ENCODE measurements at regions not wholly inside any gene's neighbourhood (a gene's known extent, or its start where the extent isn't known, plus 50 kb on each side); places are given as distances from the start of the nearest gene placed in this dataset.

- TF ChIP-seq CTCF (IDR thresholded peaks at IDR 0.05) (no peak), POLR2AphosphoS5 (IDR thresholded peaks at IDR 0.05) (no peak)
Observed at GRCh38 chr1:182256931-182257330, 134.7 kb downstream of the GLUL start.
